ENCODE measurements at regions not wholly inside any gene's neighbourhood (a gene's known extent, or its start where the extent isn't known, plus 50 kb on each side); places are given as distances from the start of the nearest gene placed in this dataset.
"Not testable (repeated sequence)": the region's sequence is repeated elsewhere in the genome, so short reads cannot be mapped to it uniquely, and the experiment has no call there.

DNA sequence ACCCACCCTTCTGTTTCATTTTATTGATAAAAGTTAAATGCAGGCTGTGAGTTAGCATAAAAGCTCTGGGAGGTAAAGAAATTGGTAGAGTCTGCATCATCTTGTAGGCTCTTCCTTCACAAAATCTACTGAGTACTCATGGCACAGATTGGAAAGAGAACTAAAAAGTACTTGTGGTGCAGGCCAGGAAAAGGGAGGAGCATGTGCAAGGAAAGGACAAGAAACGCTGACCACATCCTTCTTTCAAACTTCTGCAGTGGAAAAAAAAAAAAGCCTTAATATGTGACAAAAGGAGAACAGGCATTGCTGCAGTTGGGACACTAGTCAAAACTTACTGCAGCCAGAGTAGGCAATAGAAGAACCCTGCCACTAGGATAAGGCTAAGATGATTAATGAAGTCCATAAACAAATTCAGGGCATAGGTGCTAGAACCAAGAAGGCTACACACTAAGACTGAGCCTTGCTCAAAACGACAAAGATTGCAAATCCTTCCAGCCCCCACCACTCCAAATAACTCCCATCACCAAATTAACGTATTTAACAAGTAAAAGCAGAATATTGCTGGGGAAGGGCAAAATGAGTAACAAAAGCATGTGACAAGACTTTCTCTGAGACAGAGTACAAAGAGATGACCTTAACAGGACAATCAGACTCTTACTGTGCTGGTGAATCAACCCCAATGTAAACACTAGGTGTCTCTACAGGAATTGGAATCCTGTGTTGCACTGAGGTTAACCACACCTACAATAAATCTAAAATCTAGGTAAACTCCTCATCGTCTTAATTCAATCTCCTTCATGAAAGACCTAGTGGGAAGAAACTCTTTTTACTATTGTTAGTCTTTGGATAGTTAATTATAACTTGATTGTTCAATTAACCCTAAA is 1024.8 kb downstream of the TLE1 start (continued):
- TF ChIP-seq BCL11A (IDR thresholded peaks at IDR 0.05; ENCODE audit: low read depth in 2 of 2, low read length in 2 of 2), result no peak

DNA sequence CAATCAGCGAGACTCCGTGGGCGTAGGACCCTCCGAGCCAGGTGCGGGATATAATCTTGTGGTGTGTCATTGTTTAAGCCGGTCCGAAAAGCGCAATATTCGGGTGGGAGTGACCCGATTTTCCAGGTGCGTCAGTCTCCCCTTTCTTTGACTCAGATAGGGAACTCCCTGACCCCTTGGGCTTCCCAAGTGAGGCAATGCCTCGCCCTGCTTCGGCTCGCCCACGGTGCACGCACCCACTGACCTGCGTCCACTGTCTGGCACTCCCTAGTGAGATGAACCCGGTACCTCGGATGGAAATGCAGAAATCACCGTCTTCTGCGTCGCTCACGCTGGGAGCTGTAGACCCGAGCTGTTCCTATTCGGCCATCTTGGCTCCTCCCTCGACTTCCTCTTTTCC is 1029.6 kb downstream of the TLE1 start:
- H3K9ac ChIP-seq (replicated peaks in 1 of 4; ENCODE audit: extremely low read depth in 1 of 4, low read depth in 3 of 4, low read length in 3 of 4); H3K56ac ChIP-seq (replicated peaks; ENCODE audit: insufficient read length, low read depth, low read length); H3K79me1 ChIP-seq (ENCODE audit: low read depth, low read length); H3K79me2 ChIP-seq (ENCODE audit: control insufficient read depth in 1 of 2, insufficient read depth in 2 of 2, low read length in 2 of 2); H3K36me3 ChIP-seq (ENCODE audit: control insufficient read depth in 2 of 4, insufficient read depth in 4 of 4, low read length in 3 of 4); H3K27ac ChIP-seq (ENCODE audit: low read depth, low read length); H3K4ac ChIP-seq (replicated peaks; ENCODE audit: insufficient read length, low read depth, low read length); H3K4me2 ChIP-seq (ENCODE audit: insufficient read depth in 1 of 2, low read depth in 2 of 2, low read length in 2 of 2); H2AFZ ChIP-seq (ENCODE audit: low read length); H3K27me3 ChIP-seq (replicated peaks in 1 of 4; ENCODE audit: control insufficient read depth in 3 of 4, extremely low read depth in 1 of 4, insufficient read depth in 3 of 4, low read length in 3 of 4); H2BK12ac ChIP-seq (ENCODE audit: low read depth, low read length); DNase-seq (ENCODE audit: low read depth in 1 of 2, low spot score in 2 of 2); H4K8ac ChIP-seq (ENCODE audit: extremely low read depth, insufficient read depth, low read length); H2BK5ac ChIP-seq (ENCODE audit: low read depth, low read length); FAIRE-seq; H3K4me3 ChIP-seq (ENCODE audit: extremely low read depth in 1 of 4, insufficient read depth in 2 of 4, low read depth in 3 of 4, low read length in 4 of 4); H3K4me1 ChIP-seq (replicated peaks in 1 of 4; ENCODE audit: control insufficient read depth in 3 of 4, insufficient read depth in 4 of 4, low read length in 3 of 4); H4K91ac ChIP-seq (replicated peaks; ENCODE audit: insufficient read length, low read length); H3K23ac ChIP-seq (ENCODE audit: insufficient read length); H3K18ac ChIP-seq (ENCODE audit: extremely low read depth, low read length); POLR2A ChIA-PET (ENCODE audit: partially characterized antibody); H2AK5ac ChIP-seq (ENCODE audit: low read depth, low read length); H2BK120ac ChIP-seq (replicated peaks; ENCODE audit: low read depth, low read length); CTCF ChIA-PET (ENCODE audit: partially characterized antibody); H3K14ac ChIP-seq (ENCODE audit: insufficient read length); H2BK20ac ChIP-seq (ENCODE audit: low read length); H2BK15ac ChIP-seq (ENCODE audit: low read length); H4K20me1 ChIP-seq (replicated peaks in 1 of 2; ENCODE audit: control insufficient read depth in 1 of 2, insufficient read depth in 2 of 2, low read length in 2 of 2); H4K5ac ChIP-seq (ENCODE audit: insufficient read length, low read depth, low read length); H3K23me2 ChIP-seq (ENCODE audit: low read depth, low read length): not testable (repeated sequence)
- peaks cover 12 to 18% of the 10 kb centered on the region in 2 experiments for H3K9me3 ChIP-seq (ENCODE audit: insufficient read depth in 2 of 2, low read depth in 1 of 2, low read length in 1 of 2)
- 97% methylated on average over 25 of the region's 26 CpGs; no CpG with 5 or more reads in 1 of the 2 experiments for WGBS, 2 experiments (ENCODE audit: extremely low coverage in 1 of 2, insufficient coverage in 1 of 2, insufficient read length in 1 of 2, insufficient replicate concordance in 2 of 2, low coverage in 1 of 2, low lambda C conversion rate in 2 of 2, missing lambda C conversion rate in 1 of 2)
